Bronchial epithelial cell (primary cell): ENCODE measurements at regions not wholly inside any gene's neighbourhood (a gene's known extent, or its start where the extent isn't known, plus 50 kb on each side); places are given as distances from the start of the nearest gene placed in this dataset.
"Not testable (repeated sequence)": the region's sequence is repeated elsewhere in the genome, so short reads cannot be mapped to it uniquely, and the experiment has no call there.

Source experiments
- DNase-seq: peaks from one replicate; pipeline ENCODE4 v3.0.0-alpha.2; 2010; ENCODE audit warnings: low read depth
- FAIRE-seq: peaks from 2 replicates; lab custom pipeline; 2011; peaks lifted over from hg19 to GRCh38; lab: Jason Lieb, UNC
- H3K27me3 ChIP-seq: 2 replicates; pipeline ENCODE4 v1.5.1; 2011; ENCODE audit warnings: low read length; ENCODE audit not compliant: control insufficient read depth, insufficient read depth
- H3K36me3 ChIP-seq: 2 replicates; pipeline ENCODE4 v1.5.1; 2011; ENCODE audit warnings: low read length; ENCODE audit not compliant: control insufficient read depth, insufficient read depth
- H3K4me3 ChIP-seq: 2 replicates; pipeline ENCODE4 v1.5.1; 2011; ENCODE audit warnings: mild to moderate bottlenecking, low read depth, low read length, control low read depth
- CTCF ChIP-seq: IDR thresholded peaks from 2 replicates; pipeline ENCODE4 v1.5.1; 2011; ENCODE audit warnings: mild to moderate bottlenecking, moderate library complexity, low read length, control low read depth, inconsistent platforms; ENCODE audit not compliant: insufficient read depth, severe bottlenecking

- no peak for TF ChIP-seq CTCF
- DNase-seq (no peak), FAIRE-seq (no peak)
- Histone ChIP-seq H3K36me3 (no peaks in the 10 kb centered on the region), H3K27me3 (no peaks in the 10 kb centered on the region), H3K4me3 (no peak overlapping the region)
These were observed 61.5 kb downstream of the PRDM13 start for GRCh38 chr6:99668036-99668705.

GRCh38 chr6:99689916-99690685 lies 83.5 kb downstream of the PRDM13 start:
- Histone ChIP-seq H3K27me3 (no peaks in the 10 kb centered on the region), H3K36me3 (no peaks in the 10 kb centered on the region), H3K4me3 (no peak overlapping the region)
- no peak for FAIRE-seq
- no peak for TF ChIP-seq CTCF
- no peak for DNase-seq

GRCh38 chr6:99702287-99702686 lies 95.7 kb downstream of the PRDM13 start:
- DNase-seq, H3K4me3 ChIP-seq, H3K36me3 ChIP-seq, FAIRE-seq, H3K27me3 ChIP-seq: not testable (repeated sequence)

- Histone ChIP-seq H3K4me3 (no peak overlapping the region), H3K36me3 (no peaks in the 10 kb centered on the region), H3K27me3 (no peaks in the 10 kb centered on the region)
- FAIRE-seq (no peak), DNase-seq (no peak)
- no peak for TF ChIP-seq CTCF
These were observed 102.4 kb downstream of the PRDM13 start for GRCh38 chr6:99709062-99709461.

GRCh38 chr6:99711302-99711701 lies 104.7 kb downstream of the PRDM13 start:
- no peak for DNase-seq
- TF ChIP-seq CTCF = no peak
- no peak for FAIRE-seq
- Histone ChIP-seq H3K36me3 (no peaks in the 10 kb centered on the region), H3K27me3 (no peaks in the 10 kb centered on the region), H3K4me3 (no peak overlapping the region)

GRCh38 chr6:99711925-99712324 lies 105.3 kb downstream of the PRDM13 start:
- H3K36me3 ChIP-seq = no peaks in the 10 kb centered on the region
- DNase-seq (no peak), FAIRE-seq (no peak)
- H3K27me3 ChIP-seq = no peaks in the 10 kb centered on the region
- H3K4me3 ChIP-seq = no peak overlapping the region
- TF ChIP-seq CTCF = no peak
